ENCODE measurements at regions not wholly inside any gene's neighbourhood (a gene's known extent, or its start where the extent isn't known, plus 50 kb on each side); places are given as distances from the start of the nearest gene placed in this dataset.

GRCh38 chr3:177420651-177421480 lies 223.6 kb upstream of the TBL1XR1 start:
- no peak overlapping the region for H3K27ac ChIP-seq (ENCODE audit: low read depth, low read length)
- H3K27me3 ChIP-seq (ENCODE audit: control insufficient read depth, insufficient read depth, low read length) = no peaks in the 10 kb centered on the region
- no peak overlapping the region for H3K4me3 ChIP-seq (ENCODE audit: low read depth, low read length)
- no peak for DNase-seq (ENCODE audit: low read depth in 4 of 6, low spot score in 6 of 6)
- no peaks in the 10 kb centered on the region for H3K4me1 ChIP-seq (ENCODE audit: control insufficient read depth, insufficient read depth, low read length)
- 78% methylated on average over 2 of the region's 6 CpGs for WGBS (ENCODE audit: insufficient coverage)
- H3K9me3 ChIP-seq (ENCODE audit: control insufficient read depth, insufficient read depth, low read length) = no peaks in the 10 kb centered on the region
- no peaks in the 10 kb centered on the region for H3K36me3 ChIP-seq (ENCODE audit: control insufficient read depth, insufficient read depth, low read length)

- Histone ChIP-seq H3K4me3 (ENCODE audit: low read depth, low read length) (no peak overlapping the region), H3K9me3 (ENCODE audit: control insufficient read depth, insufficient read depth, low read length) (no peaks in the 10 kb centered on the region), H3K36me3 (ENCODE audit: control insufficient read depth, insufficient read depth, low read length) (no peaks in the 10 kb centered on the region), H3K27me3 (ENCODE audit: control insufficient read depth, insufficient read depth, low read length) (no peaks in the 10 kb centered on the region), H3K27ac (ENCODE audit: low read depth, low read length) (no peak overlapping the region), H3K4me1 (ENCODE audit: control insufficient read depth, insufficient read depth, low read length) (no peaks in the 10 kb centered on the region)
- no CpG with 5 or more reads among the region's 1 CpG for WGBS (ENCODE audit: insufficient coverage)
- no peak for DNase-seq (ENCODE audit: low read depth in 4 of 6, low spot score in 6 of 6)
Measured at GRCh38 chr3:177421481-177421785, 224.2 kb upstream of the TBL1XR1 start.

- DNase-seq (ENCODE audit: low read depth in 4 of 6, low spot score in 6 of 6) = no peak
- Histone ChIP-seq H3K9me3 (ENCODE audit: control insufficient read depth, insufficient read depth, low read length) (no peaks in the 10 kb centered on the region), H3K4me1 (ENCODE audit: control insufficient read depth, insufficient read depth, low read length) (no peaks in the 10 kb centered on the region), H3K4me3 (ENCODE audit: low read depth, low read length) (no peak overlapping the region), H3K36me3 (ENCODE audit: control insufficient read depth, insufficient read depth, low read length) (no peaks in the 10 kb centered on the region), H3K27ac (ENCODE audit: low read depth, low read length) (no peak overlapping the region), H3K27me3 (ENCODE audit: control insufficient read depth, insufficient read depth, low read length) (no peaks in the 10 kb centered on the region)
- no CpG with 5 or more reads among the region's 3 CpGs for WGBS (ENCODE audit: insufficient coverage)
Measured at GRCh38 chr3:177424521-177424920, 227.2 kb upstream of the TBL1XR1 start.

- Histone ChIP-seq H3K27ac (ENCODE audit: low read depth, low read length) (no peak overlapping the region), H3K27me3 (ENCODE audit: control insufficient read depth, insufficient read depth, low read length) (no peaks in the 10 kb centered on the region), H3K4me3 (ENCODE audit: low read depth, low read length) (no peak overlapping the region), H3K36me3 (ENCODE audit: control insufficient read depth, insufficient read depth, low read length) (no peaks in the 10 kb centered on the region), H3K9me3 (ENCODE audit: control insufficient read depth, insufficient read depth, low read length) (no peaks in the 10 kb centered on the region), H3K4me1 (ENCODE audit: control insufficient read depth, insufficient read depth, low read length) (no peaks in the 10 kb centered on the region)
- no peak for DNase-seq (ENCODE audit: low read depth in 4 of 6, low spot score in 6 of 6)
- WGBS (ENCODE audit: insufficient coverage) = 100% methylated on average over 1 of the region's 3 CpGs
Measured at GRCh38 chr3:177425042-177425441, 227.8 kb upstream of the TBL1XR1 start.

GRCh38 chr3:177426106-177426877 lies 229.0 kb upstream of the TBL1XR1 start:
- H3K4me1 ChIP-seq (ENCODE audit: control insufficient read depth, insufficient read depth, low read length) = no peaks in the 10 kb centered on the region
- H3K9me3 ChIP-seq (ENCODE audit: control insufficient read depth, insufficient read depth, low read length) = no peaks in the 10 kb centered on the region
- DNase-seq (ENCODE audit: low read depth in 4 of 6, low spot score in 6 of 6) = no peak
- H3K27ac ChIP-seq (ENCODE audit: low read depth, low read length) = no peak overlapping the region
- no peak overlapping the region for H3K4me3 ChIP-seq (ENCODE audit: low read depth, low read length)
- no peaks in the 10 kb centered on the region for H3K27me3 ChIP-seq (ENCODE audit: control insufficient read depth, insufficient read depth, low read length)
- no CpG with 5 or more reads among the region's 3 CpGs for WGBS (ENCODE audit: insufficient coverage)
- H3K36me3 ChIP-seq (ENCODE audit: control insufficient read depth, insufficient read depth, low read length) = no peaks in the 10 kb centered on the region

- 68% methylated on average over 5 of the region's 7 CpGs for WGBS (ENCODE audit: insufficient coverage)
- Histone ChIP-seq H3K27ac (ENCODE audit: low read depth, low read length) (no peak overlapping the region), H3K36me3 (ENCODE audit: control insufficient read depth, insufficient read depth, low read length) (no peaks in the 10 kb centered on the region), H3K4me1 (ENCODE audit: control insufficient read depth, insufficient read depth, low read length) (no peaks in the 10 kb centered on the region), H3K9me3 (ENCODE audit: control insufficient read depth, insufficient read depth, low read length) (no peaks in the 10 kb centered on the region), H3K27me3 (ENCODE audit: control insufficient read depth, insufficient read depth, low read length) (no peaks in the 10 kb centered on the region), H3K4me3 (ENCODE audit: low read depth, low read length) (no peak overlapping the region)
- no peak for DNase-seq (ENCODE audit: low read depth in 4 of 6, low spot score in 6 of 6)
Measured at GRCh38 chr3:177426878-177427495, 229.7 kb upstream of the TBL1XR1 start.

- Histone ChIP-seq H3K4me3 (ENCODE audit: low read depth, low read length) (no peak overlapping the region), H3K36me3 (ENCODE audit: control insufficient read depth, insufficient read depth, low read length) (no peaks in the 10 kb centered on the region), H3K4me1 (ENCODE audit: control insufficient read depth, insufficient read depth, low read length) (no peaks in the 10 kb centered on the region), H3K27ac (ENCODE audit: low read depth, low read length) (no peak overlapping the region), H3K27me3 (ENCODE audit: control insufficient read depth, insufficient read depth, low read length) (no peaks in the 10 kb centered on the region), H3K9me3 (ENCODE audit: control insufficient read depth, insufficient read depth, low read length) (no peaks in the 10 kb centered on the region)
- no peak for DNase-seq (ENCODE audit: low read depth in 4 of 6, low spot score in 6 of 6)
- WGBS (ENCODE audit: insufficient coverage) = 75% methylated on average over 1 of the region's 1 CpG
Measured at GRCh38 chr3:177427540-177427939, 230.3 kb upstream of the TBL1XR1 start.

- H3K27ac ChIP-seq (ENCODE audit: low read depth, low read length) = no peak overlapping the region
- H3K27me3 ChIP-seq (ENCODE audit: control insufficient read depth, insufficient read depth, low read length) = no peaks in the 10 kb centered on the region
- no peaks in the 10 kb centered on the region for H3K4me1 ChIP-seq (ENCODE audit: control insufficient read depth, insufficient read depth, low read length)
- no peak overlapping the region for H3K4me3 ChIP-seq (ENCODE audit: low read depth, low read length)
- no peak for DNase-seq (ENCODE audit: low read depth in 4 of 6, low spot score in 6 of 6)
- H3K9me3 ChIP-seq (ENCODE audit: control insufficient read depth, insufficient read depth, low read length) = no peaks in the 10 kb centered on the region
- WGBS (ENCODE audit: insufficient coverage) = no CpG with 5 or more reads among the region's 1 CpG
- no peaks in the 10 kb centered on the region for H3K36me3 ChIP-seq (ENCODE audit: control insufficient read depth, insufficient read depth, low read length)
Measured at GRCh38 chr3:177429079-177429478, 231.8 kb upstream of the TBL1XR1 start.

- no CpG with 5 or more reads among the region's 2 CpGs for WGBS (ENCODE audit: insufficient coverage)
- Histone ChIP-seq H3K36me3 (ENCODE audit: control insufficient read depth, insufficient read depth, low read length) (no peaks in the 10 kb centered on the region), H3K4me3 (ENCODE audit: low read depth, low read length) (no peak overlapping the region), H3K9me3 (ENCODE audit: control insufficient read depth, insufficient read depth, low read length) (no peaks in the 10 kb centered on the region), H3K27ac (ENCODE audit: low read depth, low read length) (no peak overlapping the region), H3K4me1 (ENCODE audit: control insufficient read depth, insufficient read depth, low read length) (no peaks in the 10 kb centered on the region), H3K27me3 (ENCODE audit: control insufficient read depth, insufficient read depth, low read length) (no peaks in the 10 kb centered on the region)
- DNase-seq (ENCODE audit: low read depth in 4 of 6, low spot score in 6 of 6) = no peak
Measured at GRCh38 chr3:177429771-177430170, 232.5 kb upstream of the TBL1XR1 start.
